Natural killer cell (primary cell): ENCODE measurements at regions not wholly inside any gene's neighbourhood (a gene's known extent, or its start where the extent isn't known, plus 50 kb on each side); places are given as distances from the start of the nearest gene placed in this dataset.
"Not testable (repeated sequence)": the region's sequence is repeated elsewhere in the genome, so short reads cannot be mapped to it uniquely, and the experiment has no call there.

Source experiments
- ATAC-seq, 3 donors: fragments of 150-1000 bp in 2 of 3; fragments of 200-7000 bp in 1 of 3; cut with Tn5 transposase; 1 replicate in 1 of 3; 2 replicates in 2 of 3; pipeline ENCODE4 v1.10.0; 2021; ENCODE audit warnings: mild to moderate bottlenecking in 2 of 3, moderate library complexity in 2 of 3
- DNase-seq, 2 donors: peaks; one replicate each; pipeline versions ENCODE4 v3.0.0 to v3.0.0-alpha.2; 2013 to 2021; ENCODE audit warnings: mixed read lengths in 1 of 2
- H3K27ac ChIP-seq: one replicate; pipeline ENCODE4 v1.5.1; 2013; ENCODE audit warnings: mild to moderate bottlenecking, low read length
- H3K27me3 ChIP-seq: one replicate; pipeline ENCODE4 v1.6.1; 2013; ENCODE audit warnings: low read length; ENCODE audit not compliant: control insufficient read depth, insufficient read depth
- H3K36me3 ChIP-seq: one replicate; pipeline ENCODE4 v1.6.1; 2013; ENCODE audit warnings: low read length; ENCODE audit not compliant: control insufficient read depth, insufficient read depth
- H3K4me1 ChIP-seq: one replicate; pipeline ENCODE4 v1.6.1; 2013; ENCODE audit warnings: low read length; ENCODE audit not compliant: control insufficient read depth, insufficient read depth
- H3K4me3 ChIP-seq: one replicate; pipeline ENCODE4 v1.5.1; 2013; ENCODE audit warnings: low read length
- H3K9me3 ChIP-seq: one replicate; pipeline ENCODE4 v1.6.1; 2013; ENCODE audit warnings: low read length; ENCODE audit not compliant: control insufficient read depth, insufficient read depth
- H3K27ac Mint-ChIP-seq, 2 donors: one replicate each; pipeline ENCODE4 v1.8.0; 2022; ENCODE audit warnings: mild to moderate bottlenecking in 2 of 2, mixed read lengths in 2 of 2, moderate library complexity in 1 of 2
- H3K27me3 Mint-ChIP-seq, 2 donors: one replicate each; pipeline ENCODE4 v1.8.0; 2022; ENCODE audit warnings: low read depth in 2 of 2, mixed read lengths in 2 of 2
- H3K36me3 Mint-ChIP-seq: one replicate; pipeline ENCODE4 v1.8.0; 2022; ENCODE audit warnings: mixed read lengths
- H3K4me1 Mint-ChIP-seq, 2 donors: one replicate each; pipeline ENCODE4 v1.8.0; 2022; ENCODE audit warnings: mixed read lengths in 2 of 2
- H3K4me3 Mint-ChIP-seq: one replicate; pipeline ENCODE4 v1.8.0; 2022; ENCODE audit warnings: mild to moderate bottlenecking, moderate library complexity, mixed read lengths
- H3K9me3 Mint-ChIP-seq, 2 donors: one replicate each; pipeline ENCODE4 v1.8.0; 2022; ENCODE audit warnings: mixed read lengths in 2 of 2
- CTCF ChIP-seq: fragments of 200-600 bp; IDR thresholded peaks from one replicate; pipeline ENCODE4 v1.8.0; 2022; ENCODE audit warnings: antibody characterized with exemption
- WGBS: methylation state at CpG from one replicate; pipeline ENCODE4 v1.1.7; 2013; ENCODE audit warnings: missing lambda C conversion rate; ENCODE audit not compliant: insufficient coverage; 5-methylcytosine and 5-hydroxymethylcytosine counted together
- intact Hi-C: fragments of 100-400 bp; cut with micrococcal nuclease; formaldehyde crosslinking; loops from one replicate; pipeline ENCODE4 v1.14.2; 2022

- no peak overlapping the region for H3K4me3 Mint-ChIP-seq
- Histone ChIP-seq H3K27ac (no peak overlapping the region), H3K36me3 (no peaks in the 10 kb centered on the region), H3K4me1 (no peaks in the 10 kb centered on the region), H3K9me3 (peaks cover 13% of the 10 kb centered on the region), H3K27me3 (no peaks in the 10 kb centered on the region), H3K4me3 (no peak overlapping the region)
- no peaks in the 10 kb centered on the region for H3K27me3 Mint-ChIP-seq
- 87% methylated on average over 4 of the region's 4 CpGs for WGBS
- no peaks in the 10 kb centered on the region for H3K4me1 Mint-ChIP-seq
- no peak for DNase-seq
- H3K27ac Mint-ChIP-seq, result no peak overlapping the region
- ATAC-seq, result no peak
- peaks cover 14% of the 10 kb centered on the region for H3K36me3 Mint-ChIP-seq
- peaks cover 15 to 16% of the 10 kb centered on the region in 2 donors for H3K9me3 Mint-ChIP-seq
- no peak for TF ChIP-seq CTCF
- intact Hi-C loops, result no loop called here
Observed at GRCh38 chr4:186368281-186368680, 102.3 kb downstream of the F11 start.

DNA sequence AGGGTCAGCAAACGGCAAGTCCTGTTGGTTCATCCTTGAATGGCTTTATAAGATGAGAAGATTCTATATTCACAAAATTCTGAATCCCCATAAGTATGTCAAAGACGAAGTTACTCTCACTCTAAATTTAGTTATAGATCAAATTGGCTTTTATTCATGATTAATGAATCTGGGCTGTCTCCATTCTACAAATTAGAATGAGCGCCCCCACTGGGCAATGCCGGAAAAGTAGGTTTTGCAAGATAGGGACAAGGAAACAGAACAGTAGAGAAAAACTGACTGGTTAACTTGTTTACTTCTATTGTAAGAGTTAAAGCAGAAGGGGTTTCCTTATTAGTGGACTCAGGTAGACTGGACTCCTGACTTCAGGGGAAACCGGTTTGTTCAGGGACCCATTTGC lies 100.3 kb downstream of the F11 start:
- Mint-ChIP-seq H3K27me3 (no peaks in the 10 kb centered on the region), H3K4me3 (no peak overlapping the region), H3K4me1 (no peaks in the 10 kb centered on the region), H3K9me3 (peaks cover 16% of the 10 kb centered on the region in 2 donors), H3K27ac (no peak overlapping the region), H3K36me3 (peaks cover 14% of the 10 kb centered on the region)
- WGBS, result 90% methylated on average over 4 of the region's 5 CpGs
- intact Hi-C loops, result no loop called here
- no peaks in the 10 kb centered on the region for H3K4me1 ChIP-seq
- no peak for TF ChIP-seq CTCF
- peaks cover 13% of the 10 kb centered on the region for H3K9me3 ChIP-seq
- no peaks in the 10 kb centered on the region for H3K36me3 ChIP-seq
- ATAC-seq, result no peak
- DNase-seq, result no peak
- H3K4me3 ChIP-seq, result no peak overlapping the region
- H3K27ac ChIP-seq, result no peak overlapping the region
- no peaks in the 10 kb centered on the region for H3K27me3 ChIP-seq

DNA sequence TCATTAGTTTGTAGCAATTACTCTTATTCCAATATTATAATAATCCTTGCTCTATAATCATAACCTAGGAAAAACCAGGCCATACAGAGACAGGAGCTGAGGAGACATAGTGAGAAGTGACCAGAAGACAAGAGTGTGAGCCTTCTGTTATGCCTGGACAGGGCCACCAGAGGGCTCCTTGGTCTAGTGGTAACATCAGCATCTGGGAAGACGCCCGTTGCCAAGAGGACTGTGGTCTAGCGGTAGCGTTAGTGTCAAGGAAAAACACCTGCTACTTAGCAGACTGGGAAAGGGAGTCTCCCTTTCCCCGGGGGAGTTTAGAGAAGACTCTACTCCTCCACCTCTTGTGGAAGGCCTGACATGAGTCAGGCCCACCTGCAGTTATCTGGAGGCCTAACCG lies 97.0 kb downstream of the F11 start:
- H3K27me3 ChIP-seq, H3K4me1 ChIP-seq, H3K27ac Mint-ChIP-seq, H3K4me1 Mint-ChIP-seq, intact Hi-C loops, H3K4me3 ChIP-seq, DNase-seq, H3K4me3 Mint-ChIP-seq, H3K27ac ChIP-seq, H3K36me3 ChIP-seq, H3K27me3 Mint-ChIP-seq, ATAC-seq: not testable (repeated sequence)
- 90% methylated on average over 6 of the region's 6 CpGs for WGBS
- peaks cover 13% of the 10 kb centered on the region for H3K9me3 ChIP-seq
- Mint-ChIP-seq H3K9me3 (peaks cover 16% of the 10 kb centered on the region in 2 donors), H3K36me3 (peaks cover 14% of the 10 kb centered on the region)

DNA sequence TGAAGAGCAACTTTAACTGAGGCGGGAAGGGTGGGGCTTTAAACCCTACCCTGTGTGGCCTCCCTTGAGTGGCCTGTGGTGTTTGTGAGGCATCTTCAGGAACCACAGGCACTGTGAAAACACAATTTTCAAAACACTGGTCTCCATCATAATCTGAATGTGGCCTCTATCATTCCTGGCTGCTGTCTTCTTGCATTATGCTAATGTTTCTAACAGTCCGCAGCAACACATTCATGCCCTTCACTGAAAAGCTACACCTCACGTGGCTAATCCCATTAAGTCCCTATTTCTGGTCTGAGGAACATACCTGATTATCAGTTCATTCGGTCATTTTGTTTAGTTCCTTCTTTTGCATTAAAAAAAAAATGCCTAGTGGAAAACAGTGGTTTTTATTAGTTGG lies 94.6 kb downstream of the F11 start:
- no peaks in the 10 kb centered on the region for H3K36me3 ChIP-seq
- no peak overlapping the region for H3K4me3 ChIP-seq
- no peak for DNase-seq
- H3K27ac Mint-ChIP-seq, result no peak overlapping the region
- H3K4me3 Mint-ChIP-seq, result no peak overlapping the region
- peaks cover 13% of the 10 kb centered on the region for H3K9me3 ChIP-seq
- H3K9me3 Mint-ChIP-seq, result peaks cover 16% of the 10 kb centered on the region in 2 donors
- H3K27ac ChIP-seq, result no peak overlapping the region
- no peaks in the 10 kb centered on the region for H3K4me1 Mint-ChIP-seq
- intact Hi-C loops, result no loop called here
- WGBS, result 87% methylated on average over 3 of the region's 4 CpGs
- H3K27me3 ChIP-seq, result no peaks in the 10 kb centered on the region
- no peak for TF ChIP-seq CTCF
- no peak for ATAC-seq
- H3K36me3 Mint-ChIP-seq, result peaks cover 14% of the 10 kb centered on the region
- no peaks in the 10 kb centered on the region for H3K27me3 Mint-ChIP-seq
- no peaks in the 10 kb centered on the region for H3K4me1 ChIP-seq
